ENCODE measurements at regions not wholly inside any gene's neighbourhood (a gene's known extent, or its start where the extent isn't known, plus 50 kb on each side); places are given as distances from the start of the nearest gene placed in this dataset.

DNA sequence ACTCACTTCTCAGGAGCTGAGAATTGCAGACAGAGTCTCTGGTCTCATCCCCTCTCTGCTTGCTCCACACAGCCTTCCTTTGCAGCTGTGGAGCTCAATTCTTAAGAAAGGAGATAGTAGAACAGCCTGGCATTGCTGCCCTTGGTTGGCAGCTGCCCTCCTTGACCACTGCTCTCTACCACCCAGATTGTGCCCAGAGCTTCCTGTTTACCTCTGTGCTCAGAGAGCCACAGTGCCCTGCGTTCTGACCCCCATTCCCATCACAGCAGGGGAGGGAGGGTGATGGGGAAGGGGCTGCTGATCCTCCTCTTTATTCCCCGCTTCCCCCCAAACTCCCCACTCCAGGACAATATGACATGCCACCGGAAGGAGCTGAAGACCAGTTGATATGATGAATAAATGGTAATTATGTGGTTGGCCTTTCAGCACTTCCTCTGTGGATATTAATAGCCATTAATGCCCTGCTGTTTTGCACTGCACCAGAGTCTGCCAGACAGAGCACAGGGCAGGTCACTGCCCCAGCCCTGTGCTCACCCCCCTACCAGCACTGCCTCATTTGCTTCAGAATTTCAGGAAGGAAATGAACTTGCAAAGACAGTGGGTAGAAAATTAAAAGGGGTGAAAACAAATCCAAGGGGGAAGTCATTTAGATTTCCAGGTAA is 426.8 kb upstream of the CADM1 start:
- H3K9ac ChIP-seq (ENCODE audit: low read length in 2 of 2) = peak overlapping the region in 1 of 2 donors; percentile 29
- no peaks in the 10 kb centered on the region for H3K9me3 ChIP-seq (ENCODE audit: control insufficient read depth in 2 of 2, low read length in 2 of 2)
- no peaks in the 10 kb centered on the region for H3K27me3 ChIP-seq (ENCODE audit: control insufficient read depth in 1 of 2, insufficient read depth in 2 of 2, low read length in 2 of 2)
- no peaks in the 10 kb centered on the region for H3K36me3 ChIP-seq (ENCODE audit: control insufficient read depth in 2 of 2, insufficient read depth in 2 of 2, low read length in 2 of 2)
- H3K4me1 ChIP-seq (ENCODE audit: control insufficient read depth, insufficient read depth, low read length) = peaks cover 24% of the 10 kb centered on the region
- peak overlapping the region in 1 of 2 donors; percentile 22 for H3K4me3 ChIP-seq (ENCODE audit: low read length in 2 of 2)
- peak overlapping the region; percentile 71 for H3K27ac ChIP-seq (ENCODE audit: low read length)

- peak overlapping the region; percentile 71 for H3K27ac ChIP-seq (ENCODE audit: low read length)
- no peaks in the 10 kb centered on the region for H3K9me3 ChIP-seq (ENCODE audit: control insufficient read depth in 2 of 2, low read length in 2 of 2)
- peak overlapping the region in 1 of 2 donors; percentile 36 for H3K9ac ChIP-seq (ENCODE audit: low read length in 2 of 2)
Measured at GRCh38 chr11:115930291-115930690, 426.1 kb upstream of the CADM1 start.

DNA sequence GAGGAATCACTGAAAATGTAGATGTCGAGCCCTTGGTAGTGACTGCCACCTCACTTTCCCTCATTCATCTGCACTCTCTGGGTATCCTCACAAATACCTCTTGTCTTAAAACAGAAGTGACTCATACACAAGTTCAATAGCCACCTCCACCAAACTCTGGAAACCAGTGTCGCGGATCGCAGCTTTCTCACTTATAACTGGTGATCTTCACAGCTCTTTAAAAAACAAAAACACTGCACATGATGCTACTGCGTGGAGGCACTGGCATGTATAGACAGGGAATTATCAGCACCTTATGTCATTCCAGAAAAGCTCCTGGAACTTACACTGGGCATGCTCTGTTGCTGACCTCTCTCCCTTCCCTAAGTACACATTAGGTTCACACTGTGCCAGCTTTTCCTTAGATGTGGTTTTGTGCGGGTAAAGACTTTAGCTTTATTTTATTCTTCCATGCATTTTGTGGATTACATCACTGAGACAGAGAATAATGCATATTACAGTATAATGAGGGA is 425.5 kb upstream of the CADM1 start:
- H3K4me3 ChIP-seq (ENCODE audit: low read length in 2 of 2) = peak overlapping the region in 1 of 2 donors; percentile 40
- no peaks in the 10 kb centered on the region for H3K36me3 ChIP-seq (ENCODE audit: control insufficient read depth in 2 of 2, insufficient read depth in 2 of 2, low read length in 2 of 2)
- H3K9me3 ChIP-seq (ENCODE audit: control insufficient read depth in 2 of 2, low read length in 2 of 2) = no peaks in the 10 kb centered on the region
- peak overlapping the region; percentile 71 for H3K27ac ChIP-seq (ENCODE audit: low read length)
- peaks cover 24% of the 10 kb centered on the region for H3K4me1 ChIP-seq (ENCODE audit: control insufficient read depth, insufficient read depth, low read length)
- peak overlapping the region in 1 of 2 donors; percentile 36 for H3K9ac ChIP-seq (ENCODE audit: low read length in 2 of 2)
- no peaks in the 10 kb centered on the region for H3K27me3 ChIP-seq (ENCODE audit: control insufficient read depth in 1 of 2, insufficient read depth in 2 of 2, low read length in 2 of 2)

More at GRCh38 chr11:115930291-115930690, 426.1 kb upstream of the CADM1 start:
- H3K4me3 ChIP-seq (ENCODE audit: low read length in 2 of 2) = peak overlapping the region; percentile 33 to 40
- peaks cover 24% of the 10 kb centered on the region for H3K4me1 ChIP-seq (ENCODE audit: control insufficient read depth, insufficient read depth, low read length)
- no peaks in the 10 kb centered on the region for H3K27me3 ChIP-seq (ENCODE audit: control insufficient read depth in 1 of 2, insufficient read depth in 2 of 2, low read length in 2 of 2)
- no peaks in the 10 kb centered on the region for H3K36me3 ChIP-seq (ENCODE audit: control insufficient read depth in 2 of 2, insufficient read depth in 2 of 2, low read length in 2 of 2)

GRCh38 chr11:115928811-115929210 is 424.6 kb upstream of the CADM1 start:
- peaks cover 24% of the 10 kb centered on the region for H3K4me1 ChIP-seq (ENCODE audit: control insufficient read depth, insufficient read depth, low read length)

DNA sequence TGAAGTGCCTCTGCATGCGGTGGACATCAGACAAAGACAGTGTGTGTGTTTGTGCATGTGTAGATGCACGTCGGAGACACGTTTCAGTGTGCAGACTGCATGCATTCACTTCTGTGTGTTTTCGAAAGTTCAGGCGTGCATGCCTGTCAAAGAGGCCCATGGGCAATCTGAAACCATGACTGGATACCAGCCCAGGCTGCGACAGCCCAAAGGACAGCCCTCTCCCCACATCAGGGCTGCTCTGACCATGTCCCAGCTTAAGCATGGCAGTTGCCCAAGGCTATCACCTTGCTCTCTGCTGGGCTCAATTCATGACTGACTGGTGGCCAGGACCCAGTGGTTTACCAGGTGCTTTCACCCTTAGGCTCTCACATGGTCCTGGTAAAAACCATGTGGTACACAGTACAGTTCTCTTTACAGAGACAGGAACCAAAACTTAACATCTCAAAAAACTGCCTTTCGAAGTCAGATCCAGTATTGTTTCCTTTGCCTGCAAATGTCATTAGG is 423.7 kb upstream of the CADM1 start:
- no peak overlapping the region for H3K27ac ChIP-seq (ENCODE audit: low read length)
- no peaks in the 10 kb centered on the region for H3K36me3 ChIP-seq (ENCODE audit: control insufficient read depth in 2 of 2, insufficient read depth in 2 of 2, low read length in 2 of 2)
- no peaks in the 10 kb centered on the region for H3K27me3 ChIP-seq (ENCODE audit: control insufficient read depth in 1 of 2, insufficient read depth in 2 of 2, low read length in 2 of 2)
- H3K4me1 ChIP-seq (ENCODE audit: control insufficient read depth, insufficient read depth, low read length) = peaks cover 24% of the 10 kb centered on the region
- H3K4me3 ChIP-seq (ENCODE audit: low read length in 2 of 2) = no peak overlapping the region
- no peak overlapping the region for H3K9ac ChIP-seq (ENCODE audit: low read length in 2 of 2)
- H3K9me3 ChIP-seq (ENCODE audit: control insufficient read depth in 2 of 2, low read length in 2 of 2) = no peaks in the 10 kb centered on the region

More at GRCh38 chr11:115928811-115929210, 424.6 kb upstream of the CADM1 start:
- Histone ChIP-seq H3K9me3 (ENCODE audit: control insufficient read depth in 2 of 2, low read length in 2 of 2) (no peaks in the 10 kb centered on the region), H3K27me3 (ENCODE audit: control insufficient read depth in 1 of 2, insufficient read depth in 2 of 2, low read length in 2 of 2) (no peaks in the 10 kb centered on the region), H3K36me3 (ENCODE audit: control insufficient read depth in 2 of 2, insufficient read depth in 2 of 2, low read length in 2 of 2) (no peaks in the 10 kb centered on the region), H3K9ac (ENCODE audit: low read length in 2 of 2) (no peak overlapping the region), H3K27ac (ENCODE audit: low read length) (no peak overlapping the region), H3K4me3 (ENCODE audit: low read length in 2 of 2) (no peak overlapping the region)

DNA sequence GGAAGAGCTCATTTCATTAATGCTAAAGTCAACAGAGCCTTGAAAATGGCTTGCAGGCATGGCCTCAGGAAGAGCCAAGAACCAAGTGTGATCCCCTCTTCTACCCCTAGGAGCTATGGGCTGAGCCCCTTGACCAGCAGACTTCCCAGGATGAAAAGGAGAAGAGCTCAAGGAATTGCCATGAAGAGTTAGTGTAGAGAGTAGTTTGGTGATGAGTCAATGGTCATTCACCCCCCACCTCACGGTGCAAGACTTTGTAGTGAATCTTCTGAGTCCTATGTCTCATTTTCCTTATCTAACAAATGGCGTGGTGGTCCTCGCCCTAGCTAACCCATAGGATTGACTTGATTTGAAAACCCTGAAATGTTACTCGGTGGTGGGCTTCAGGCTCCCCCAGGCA is 422.4 kb upstream of the CADM1 start:
- Histone ChIP-seq H3K9ac (ENCODE audit: low read length in 2 of 2) (no peak overlapping the region), H3K9me3 (ENCODE audit: control insufficient read depth in 2 of 2, low read length in 2 of 2) (no peaks in the 10 kb centered on the region), H3K4me1 (ENCODE audit: control insufficient read depth, insufficient read depth, low read length) (peaks cover 24% of the 10 kb centered on the region), H3K27me3 (ENCODE audit: control insufficient read depth in 1 of 2, insufficient read depth in 2 of 2, low read length in 2 of 2) (no peaks in the 10 kb centered on the region), H3K27ac (ENCODE audit: low read length) (no peak overlapping the region), H3K36me3 (ENCODE audit: control insufficient read depth in 2 of 2, insufficient read depth in 2 of 2, low read length in 2 of 2) (no peaks in the 10 kb centered on the region), H3K4me3 (ENCODE audit: low read length in 2 of 2) (no peak overlapping the region)

- Histone ChIP-seq H3K9ac (ENCODE audit: low read length in 2 of 2) (no peak overlapping the region), H3K4me3 (ENCODE audit: low read length in 2 of 2) (no peak overlapping the region), H3K4me1 (ENCODE audit: control insufficient read depth, insufficient read depth, low read length) (peaks cover 22% of the 10 kb centered on the region), H3K36me3 (ENCODE audit: control insufficient read depth in 2 of 2, insufficient read depth in 2 of 2, low read length in 2 of 2) (no peaks in the 10 kb centered on the region), H3K27me3 (ENCODE audit: control insufficient read depth in 1 of 2, insufficient read depth in 2 of 2, low read length in 2 of 2) (no peaks in the 10 kb centered on the region), H3K27ac (ENCODE audit: low read length) (no peak overlapping the region), H3K9me3 (ENCODE audit: control insufficient read depth in 2 of 2, low read length in 2 of 2) (no peaks in the 10 kb centered on the region)
Measured at GRCh38 chr11:115926138-115926537, 421.9 kb upstream of the CADM1 start.

DNA sequence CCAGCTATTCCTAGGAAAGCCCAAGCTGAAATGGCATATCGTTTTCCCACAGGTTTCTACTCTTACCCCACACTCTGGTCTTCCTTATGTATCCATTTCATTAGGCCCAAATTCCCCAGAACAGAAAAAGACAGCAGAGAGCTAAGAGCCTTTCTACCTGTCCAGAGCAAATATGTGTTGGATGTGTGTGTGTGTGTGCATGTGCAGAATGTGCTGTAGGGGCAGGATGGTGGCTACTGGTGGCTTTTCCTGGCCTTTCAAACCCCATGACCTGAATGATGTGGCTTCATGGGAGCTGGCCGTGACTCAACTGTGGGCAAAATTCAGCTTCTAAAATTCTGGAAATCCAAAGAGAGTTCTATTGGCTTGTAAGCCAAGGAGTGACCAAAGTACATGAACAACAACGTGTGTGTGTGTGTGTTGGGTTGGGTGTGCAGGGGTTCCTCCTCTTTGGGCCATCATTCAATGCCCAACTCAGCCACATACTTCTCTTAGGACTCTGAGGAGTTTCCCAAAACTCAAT is 421.4 kb upstream of the CADM1 start:
- Histone ChIP-seq H3K27ac (ENCODE audit: low read length) (no peak overlapping the region), H3K36me3 (ENCODE audit: control insufficient read depth in 2 of 2, insufficient read depth in 2 of 2, low read length in 2 of 2) (no peaks in the 10 kb centered on the region), H3K9me3 (ENCODE audit: control insufficient read depth in 2 of 2, low read length in 2 of 2) (no peaks in the 10 kb centered on the region), H3K4me1 (ENCODE audit: control insufficient read depth, insufficient read depth, low read length) (peaks cover 17% of the 10 kb centered on the region), H3K27me3 (ENCODE audit: control insufficient read depth in 1 of 2, insufficient read depth in 2 of 2, low read length in 2 of 2) (no peaks in the 10 kb centered on the region), H3K9ac (ENCODE audit: low read length in 2 of 2) (no peak overlapping the region), H3K4me3 (ENCODE audit: low read length in 2 of 2) (no peak overlapping the region)

GRCh38 chr11:115924744-115925567 is 420.7 kb upstream of the CADM1 start:
- Histone ChIP-seq H3K9me3 (ENCODE audit: control insufficient read depth in 2 of 2, low read length in 2 of 2) (no peaks in the 10 kb centered on the region), H3K4me3 (ENCODE audit: low read length in 2 of 2) (no peak overlapping the region), H3K27me3 (ENCODE audit: control insufficient read depth in 1 of 2, insufficient read depth in 2 of 2, low read length in 2 of 2) (no peaks in the 10 kb centered on the region), H3K4me1 (ENCODE audit: control insufficient read depth, insufficient read depth, low read length) (peaks cover 14% of the 10 kb centered on the region), H3K36me3 (ENCODE audit: control insufficient read depth in 2 of 2, insufficient read depth in 2 of 2, low read length in 2 of 2) (no peaks in the 10 kb centered on the region), H3K27ac (ENCODE audit: low read length) (no peak overlapping the region), H3K9ac (ENCODE audit: low read length in 2 of 2) (no peak overlapping the region)

DNA sequence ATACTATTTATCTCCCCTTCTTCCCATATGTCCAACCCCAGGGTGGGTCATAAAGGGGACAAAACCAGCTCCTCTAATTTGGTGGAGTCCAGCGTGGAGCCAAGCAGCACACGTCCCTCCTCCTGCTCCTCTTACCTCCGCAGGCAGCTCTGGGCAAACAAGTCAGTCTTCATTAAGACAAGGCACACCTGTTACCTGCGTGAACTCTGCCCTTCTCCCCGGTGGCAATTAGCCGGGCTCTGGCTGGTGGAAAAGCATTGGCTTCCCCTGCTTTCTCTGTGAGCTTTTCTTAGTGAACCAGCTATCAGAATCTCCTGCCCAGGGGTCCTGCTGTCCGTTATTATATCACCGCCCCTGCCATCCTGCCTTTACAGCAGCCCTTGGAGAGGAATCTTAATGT is 418.7 kb upstream of the CADM1 start:
- Histone ChIP-seq H3K27me3 (ENCODE audit: control insufficient read depth in 1 of 2, insufficient read depth in 2 of 2, low read length in 2 of 2) (no peaks in the 10 kb centered on the region), H3K27ac (ENCODE audit: low read length) (no peak overlapping the region), H3K4me3 (ENCODE audit: low read length in 2 of 2) (no peak overlapping the region), H3K36me3 (ENCODE audit: control insufficient read depth in 2 of 2, insufficient read depth in 2 of 2, low read length in 2 of 2) (no peaks in the 10 kb centered on the region), H3K9me3 (ENCODE audit: control insufficient read depth in 2 of 2, low read length in 2 of 2) (no peaks in the 10 kb centered on the region), H3K9ac (ENCODE audit: low read length in 2 of 2) (no peak overlapping the region), H3K4me1 (ENCODE audit: control insufficient read depth, insufficient read depth, low read length) (peaks cover 14% of the 10 kb centered on the region)

Data from stomach smooth muscle (tissue), 2 donors.